ENCODE measurements at regions not wholly inside any gene's neighbourhood (a gene's known extent, or its start where the extent isn't known, plus 50 kb on each side); places are given as distances from the start of the nearest gene placed in this dataset.

GRCh38 chr5:124253203-124253810 is 493.1 kb downstream of the ZNF608 start:
- intact Hi-C loops (cut with micrococcal nuclease) (no loop called here), dilution Hi-C loops (cut with MboI; ENCODE audit: extremely low pct_ligation_motif_present, low sequenced_read_pairs) (no loop called here)
- DNase-seq (ENCODE audit: low read depth, low spot score) (no peak), FAIRE-seq (no peak)
- TF ChIP-seq, protein P1, sequence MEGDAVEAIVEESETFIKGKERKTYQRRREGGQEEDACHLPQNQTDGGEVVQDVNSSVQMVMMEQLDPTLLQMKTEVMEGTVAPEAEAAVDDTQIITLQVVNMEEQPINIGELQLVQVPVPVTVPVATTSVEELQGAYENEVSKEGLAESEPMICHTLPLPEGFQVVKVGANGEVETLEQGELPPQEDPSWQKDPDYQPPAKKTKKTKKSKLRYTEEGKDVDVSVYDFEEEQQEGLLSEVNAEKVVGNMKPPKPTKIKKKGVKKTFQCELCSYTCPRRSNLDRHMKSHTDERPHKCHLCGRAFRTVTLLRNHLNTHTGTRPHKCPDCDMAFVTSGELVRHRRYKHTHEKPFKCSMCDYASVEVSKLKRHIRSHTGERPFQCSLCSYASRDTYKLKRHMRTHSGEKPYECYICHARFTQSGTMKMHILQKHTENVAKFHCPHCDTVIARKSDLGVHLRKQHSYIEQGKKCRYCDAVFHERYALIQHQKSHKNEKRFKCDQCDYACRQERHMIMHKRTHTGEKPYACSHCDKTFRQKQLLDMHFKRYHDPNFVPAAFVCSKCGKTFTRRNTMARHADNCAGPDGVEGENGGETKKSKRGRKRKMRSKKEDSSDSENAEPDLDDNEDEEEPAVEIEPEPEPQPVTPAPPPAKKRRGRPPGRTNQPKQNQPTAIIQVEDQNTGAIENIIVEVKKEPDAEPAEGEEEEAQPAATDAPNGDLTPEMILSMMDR (IDR thresholded peaks at IDR 0.05; ENCODE audit: extremely low read depth in 1 of 2, insufficient read depth in 1 of 2, low read depth in 1 of 2, low read length in 2 of 2), result no peak
- TF ChIP-seq FOS (IDR thresholded peaks at IDR 0.05; ENCODE audit: borderline replicate concordance, insufficient read depth, low read length) (no peak), GATA2 (IDR thresholded peaks at IDR 0.05; ENCODE audit: insufficient read depth, insufficient read length, low read depth, low read length) (no peak), EZH2 (IDR thresholded peaks at IDR 0.05; ENCODE audit: borderline replicate concordance, low read depth, low read length, severe bottlenecking) (no peak), JUN (IDR thresholded peaks at IDR 0.05; ENCODE audit: borderline replicate concordance, insufficient read depth, insufficient read length, low read depth) (no peak), MYC (IDR thresholded peaks at IDR 0.05; ENCODE audit: low read depth, low read length) (no peak), POLR2A (IDR thresholded peaks at IDR 0.05; ENCODE audit: low read depth, low read length) (no peak), MAX (IDR thresholded peaks at IDR 0.05; ENCODE audit: insufficient read depth, insufficient read length) (no peak), POLR2AphosphoS5 (IDR thresholded peaks at IDR 0.05; ENCODE audit: insufficient read depth, low read depth, low read length) (no peak)
- H3K4me2 ChIP-seq (ENCODE audit: insufficient read depth, low read length), result no peak overlapping the region
- CTCF ChIA-PET, result interaction anchor here (0.6 kb wide), 1 partner anchor 127 kb away, joined by 3 read pairs; no protein-coding TSS in a partner anchor
- H3K9ac ChIP-seq (replicated peaks; ENCODE audit: extremely low read depth, insufficient read depth, low read length), result no peak overlapping the region
- no peaks in the 10 kb centered on the region for H3K4me1 ChIP-seq (ENCODE audit: control insufficient read depth, extremely low read depth, insufficient read depth, low read length)
- no peaks in the 10 kb centered on the region for H3K79me2 ChIP-seq (ENCODE audit: control insufficient read depth, insufficient read depth, low read length)
- H3K27me3 ChIP-seq (ENCODE audit: control insufficient read depth in 2 of 2, insufficient read depth in 2 of 2, low read length in 2 of 2), result no peaks in the 10 kb centered on the region
- H3K9me3 ChIP-seq (replicated peaks; ENCODE audit: control insufficient read depth, insufficient read depth, low read length), result no peaks in the 10 kb centered on the region
- H3K27ac ChIP-seq (ENCODE audit: insufficient read depth, low read depth, low read length), result no peak overlapping the region
- POLR2A ChIA-PET, result interaction anchor here (0.7 kb wide), 1 partner anchor 9 kb away, joined by 3 read pairs; no protein-coding TSS in a partner anchor
- no peak overlapping the region for H3K4me3 ChIP-seq (replicated peaks in 1 of 3; ENCODE audit: insufficient read depth in 1 of 3, low read depth in 1 of 3, low read length in 3 of 3)
- H3K9me1 ChIP-seq (replicated peaks; ENCODE audit: control insufficient read depth, extremely low read depth, insufficient read depth, low read length), result no peaks in the 10 kb centered on the region
- H3K36me3 ChIP-seq (ENCODE audit: control insufficient read depth in 2 of 2, extremely low read depth in 1 of 2, insufficient read depth in 2 of 2, low read length in 2 of 2), result no peaks in the 10 kb centered on the region
- no peak overlapping the region for H2AFZ ChIP-seq (ENCODE audit: low read depth, low read length)
- BruUV-seq (replicated peaks), result no TSS peak
- H4K20me1 ChIP-seq (replicated peaks; ENCODE audit: control insufficient read depth, extremely low read depth, insufficient read depth, low read length), result no peaks in the 10 kb centered on the region

All from endothelial cell of umbilical vein (primary cell).